KG1 (cell line): ENCODE measurements at regions not wholly inside any gene's neighbourhood (a gene's known extent, or its start where the extent isn't known, plus 50 kb on each side); places are given as distances from the start of the nearest gene placed in this dataset.

Experiments used
- DNase-seq: peaks from one replicate; lab custom pipeline; 2025; lab: John Stamatoyannopoulos, UW

- DNase-seq = no peak
These were observed 183.2 kb downstream of the NDFIP2 start for GRCh38 chr13:79663977-79664636.

- DNase-seq = no peak
These were observed 182.5 kb downstream of the NDFIP2 start for GRCh38 chr13:79663435-79663834.

GRCh38 chr13:79662882-79663281 is 181.9 kb downstream of the NDFIP2 start:
- no peak for DNase-seq

GRCh38 chr13:79660361-79660760 is 179.4 kb downstream of the NDFIP2 start:
- no peak for DNase-seq

GRCh38 chr13:79659121-79659521 is 178.2 kb downstream of the NDFIP2 start:
- no peak for DNase-seq

- no peak for DNase-seq
These were observed 177.5 kb downstream of the NDFIP2 start for GRCh38 chr13:79658333-79658975.

- DNase-seq = no peak
These were observed 174.6 kb downstream of the NDFIP2 start for GRCh38 chr13:79655509-79655908.

GRCh38 chr13:79654520-79654919 is 173.6 kb downstream of the NDFIP2 start:
- DNase-seq = no peak

- DNase-seq = no peak
These were observed 169.7 kb downstream of the NDFIP2 start for GRCh38 chr13:79650688-79651087.

- no peak for DNase-seq
These were observed 167.2 kb downstream of the NDFIP2 start for GRCh38 chr13:79648191-79648590.

GRCh38 chr13:79647533-79647932 is 166.6 kb downstream of the NDFIP2 start:
- DNase-seq = no peak

GRCh38 chr13:79646880-79647279 is 165.9 kb downstream of the NDFIP2 start:
- DNase-seq = no peak

- no peak for DNase-seq
These were observed 164.6 kb downstream of the NDFIP2 start for GRCh38 chr13:79645569-79645968.

GRCh38 chr13:79642596-79642995 is 161.6 kb downstream of the NDFIP2 start:
- DNase-seq = no peak

GRCh38 chr13:79637133-79637763 is 156.3 kb downstream of the NDFIP2 start:
- no peak for DNase-seq

- DNase-seq = no peak
These were observed 150.2 kb downstream of the NDFIP2 start for GRCh38 chr13:79631051-79631659.

- DNase-seq = no peak
These were observed 147.5 kb downstream of the NDFIP2 start for GRCh38 chr13:79628463-79628862.

GRCh38 chr13:79626924-79627323 is 146.0 kb downstream of the NDFIP2 start:
- DNase-seq = no peak

- DNase-seq = no peak
These were observed 144.6 kb downstream of the NDFIP2 start for GRCh38 chr13:79625517-79625916.

- DNase-seq = no peak
These were observed 140.9 kb downstream of the NDFIP2 start for GRCh38 chr13:79621902-79622301.

GRCh38 chr13:79621449-79621848 is 140.5 kb downstream of the NDFIP2 start:
- DNase-seq = no peak

GRCh38 chr13:79614250-79614918 is 133.4 kb downstream of the NDFIP2 start:
- no peak for DNase-seq
